ENCODE measurements at regions not wholly inside any gene's neighbourhood (a gene's known extent, or its start where the extent isn't known, plus 50 kb on each side); places are given as distances from the start of the nearest gene placed in this dataset.

- peaks cover 35% of the 10 kb centered on the region for H3K4me1 Mint-ChIP-seq (ENCODE audit: low read depth)
- no peak overlapping the region for H3K4me3 Mint-ChIP-seq
- H3K27ac Mint-ChIP-seq = no peak overlapping the region
- intact Hi-C loops (cut with micrococcal nuclease) = no loop called here
- POLR2A ChIA-PET = no interaction called here
- no peaks in the 10 kb centered on the region for H3K36me3 Mint-ChIP-seq (ENCODE audit: low read depth)
- no peaks in the 10 kb centered on the region for H3K9me3 Mint-ChIP-seq
- no peaks in the 10 kb centered on the region for H3K27me3 Mint-ChIP-seq
- no peak for TF ChIP-seq CTCF (IDR thresholded peaks at IDR 0.05)
- no peak for DNase-seq
- no peak for ATAC-seq
- CTCF ChIA-PET = interaction anchor here (1.2 kb wide), 1 partner anchor 53 kb away, joined by 4 read pairs; no protein-coding TSS in a partner anchor
These were observed 93.9 kb downstream of the EOMES start for GRCh38 chr3:27628026-27628750.

GRCh38 chr3:27626596-27627118, 95.5 kb downstream of the EOMES start:
- POLR2A ChIA-PET = no interaction called here
- Mint-ChIP-seq H3K4me1 (ENCODE audit: low read depth) (peaks cover 29% of the 10 kb centered on the region), H3K4me3 (no peak overlapping the region), H3K9me3 (no peaks in the 10 kb centered on the region), H3K36me3 (ENCODE audit: low read depth) (no peaks in the 10 kb centered on the region), H3K27ac (no peak overlapping the region), H3K27me3 (no peaks in the 10 kb centered on the region)
- ATAC-seq (no peak), DNase-seq (no peak)
- intact Hi-C loops (cut with micrococcal nuclease) = no loop called here
- CTCF ChIA-PET = no interaction called here
- TF ChIP-seq CTCF (IDR thresholded peaks at IDR 0.05) = no peak

- Mint-ChIP-seq H3K36me3 (ENCODE audit: low read depth) (no peaks in the 10 kb centered on the region), H3K4me3 (no peak overlapping the region), H3K27me3 (no peaks in the 10 kb centered on the region), H3K9me3 (peaks cover 5% of the 10 kb centered on the region), H3K27ac (no peak overlapping the region), H3K4me1 (ENCODE audit: low read depth) (peaks cover 23% of the 10 kb centered on the region)
- no peak for DNase-seq
- intact Hi-C loops (cut with micrococcal nuclease) = no loop called here
- TF ChIP-seq CTCF (IDR thresholded peaks at IDR 0.05) = no peak
- ATAC-seq = no peak
- CTCF ChIA-PET = no interaction called here
- POLR2A ChIA-PET = interaction anchor here (0.6 kb wide), 1 partner anchor 174 kb away, joined by 3 read pairs; no protein-coding TSS in a partner anchor
These were observed 96.3 kb downstream of the EOMES start for GRCh38 chr3:27625864-27626263.

GRCh38 chr3:27623085-27623753, 98.9 kb downstream of the EOMES start:
- no peak for ATAC-seq
- no peaks in the 10 kb centered on the region for H3K27me3 Mint-ChIP-seq
- H3K4me1 Mint-ChIP-seq (ENCODE audit: low read depth) = peaks cover 15% of the 10 kb centered on the region
- peaks cover 5% of the 10 kb centered on the region for H3K9me3 Mint-ChIP-seq
- no peak for TF ChIP-seq CTCF (IDR thresholded peaks at IDR 0.05)
- POLR2A ChIA-PET = interaction anchor here (0.6 kb wide), 1 partner anchor 10 kb away, joined by 3 read pairs; no protein-coding TSS in a partner anchor
- DNase-seq = no peak
- no peak overlapping the region for H3K4me3 Mint-ChIP-seq
- intact Hi-C loops (cut with micrococcal nuclease) = no loop called here
- H3K36me3 Mint-ChIP-seq (ENCODE audit: low read depth) = no peaks in the 10 kb centered on the region
- CTCF ChIA-PET = interaction anchor here (1.0 kb wide), 1 partner anchor 58 kb away, joined by 3 read pairs; no protein-coding TSS in a partner anchor
- H3K27ac Mint-ChIP-seq = no peak overlapping the region

GRCh38 chr3:27617552-27617951, 104.6 kb downstream of the EOMES start:
- ATAC-seq (no peak), DNase-seq (no peak)
- no peak for TF ChIP-seq CTCF (IDR thresholded peaks at IDR 0.05)
- Mint-ChIP-seq H3K36me3 (ENCODE audit: low read depth) (no peaks in the 10 kb centered on the region), H3K9me3 (peaks cover 10% of the 10 kb centered on the region), H3K27ac (no peak overlapping the region), H3K4me1 (ENCODE audit: low read depth) (no peaks in the 10 kb centered on the region), H3K27me3 (no peaks in the 10 kb centered on the region), H3K4me3 (no peak overlapping the region)
- intact Hi-C loops (cut with micrococcal nuclease) = no loop called here
- POLR2A ChIA-PET = interaction anchor here (0.8 kb wide), 1 partner anchor 9 kb away, joined by 3 read pairs; no protein-coding TSS in a partner anchor
- CTCF ChIA-PET = interaction anchor here (1.0 to 1.3 kb wide), 2 partner anchors 25 to 27 kb away, joined by 3 read pairs; no protein-coding TSS in a partner anchor

All from activated CD8-positive, alpha-beta T cell treated with anti-CD3 and anti-CD28 coated beads for 36 hours (primary cell).